ENCODE measurements at regions not wholly inside any gene's neighbourhood (a gene's known extent, or its start where the extent isn't known, plus 50 kb on each side); places are given as distances from the start of the nearest gene placed in this dataset.

DNA sequence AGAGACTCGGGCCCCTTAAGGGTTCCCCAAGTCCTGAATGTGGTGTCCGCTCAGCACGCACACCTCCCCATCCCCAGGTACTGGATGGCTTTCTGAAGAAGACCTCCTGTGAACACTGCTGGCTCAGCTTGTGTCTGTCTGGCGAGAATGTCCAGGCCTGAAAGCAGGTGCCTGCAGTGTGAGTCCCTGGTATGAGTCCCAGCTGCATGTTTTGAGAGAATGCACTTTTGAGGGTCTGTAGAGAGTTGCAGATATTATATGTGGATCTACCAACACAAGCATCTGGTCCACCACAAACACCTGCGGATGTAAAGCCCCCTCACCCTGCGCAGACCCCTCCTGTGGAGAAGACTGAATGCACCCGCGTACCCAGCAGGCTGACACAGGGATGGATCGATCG, 1308.9 kb downstream of the TBC1D22A start:
- Histone ChIP-seq H3K4me3 (replicated peaks; ENCODE audit: insufficient read depth, low read length) (no peak overlapping the region), H3K27me3 (ENCODE audit: insufficient read depth, poor library complexity, severe bottlenecking) (no peaks in the 10 kb centered on the region), H3K27ac (replicated peaks) (no peak overlapping the region)
- TF ChIP-seq, protein P1, sequence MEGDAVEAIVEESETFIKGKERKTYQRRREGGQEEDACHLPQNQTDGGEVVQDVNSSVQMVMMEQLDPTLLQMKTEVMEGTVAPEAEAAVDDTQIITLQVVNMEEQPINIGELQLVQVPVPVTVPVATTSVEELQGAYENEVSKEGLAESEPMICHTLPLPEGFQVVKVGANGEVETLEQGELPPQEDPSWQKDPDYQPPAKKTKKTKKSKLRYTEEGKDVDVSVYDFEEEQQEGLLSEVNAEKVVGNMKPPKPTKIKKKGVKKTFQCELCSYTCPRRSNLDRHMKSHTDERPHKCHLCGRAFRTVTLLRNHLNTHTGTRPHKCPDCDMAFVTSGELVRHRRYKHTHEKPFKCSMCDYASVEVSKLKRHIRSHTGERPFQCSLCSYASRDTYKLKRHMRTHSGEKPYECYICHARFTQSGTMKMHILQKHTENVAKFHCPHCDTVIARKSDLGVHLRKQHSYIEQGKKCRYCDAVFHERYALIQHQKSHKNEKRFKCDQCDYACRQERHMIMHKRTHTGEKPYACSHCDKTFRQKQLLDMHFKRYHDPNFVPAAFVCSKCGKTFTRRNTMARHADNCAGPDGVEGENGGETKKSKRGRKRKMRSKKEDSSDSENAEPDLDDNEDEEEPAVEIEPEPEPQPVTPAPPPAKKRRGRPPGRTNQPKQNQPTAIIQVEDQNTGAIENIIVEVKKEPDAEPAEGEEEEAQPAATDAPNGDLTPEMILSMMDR (IDR thresholded peaks at IDR 0.05; ENCODE audit: insufficient read depth, low read length), result no peak
- no peak for TF ChIP-seq GABPA (IDR thresholded peaks at IDR 0.05; ENCODE audit: low read depth)
- TF ChIP-seq POLR2AphosphoS5 (IDR thresholded peaks at IDR 0.05; ENCODE audit: low read depth), result no peak
- TF ChIP-seq, protein P2, sequence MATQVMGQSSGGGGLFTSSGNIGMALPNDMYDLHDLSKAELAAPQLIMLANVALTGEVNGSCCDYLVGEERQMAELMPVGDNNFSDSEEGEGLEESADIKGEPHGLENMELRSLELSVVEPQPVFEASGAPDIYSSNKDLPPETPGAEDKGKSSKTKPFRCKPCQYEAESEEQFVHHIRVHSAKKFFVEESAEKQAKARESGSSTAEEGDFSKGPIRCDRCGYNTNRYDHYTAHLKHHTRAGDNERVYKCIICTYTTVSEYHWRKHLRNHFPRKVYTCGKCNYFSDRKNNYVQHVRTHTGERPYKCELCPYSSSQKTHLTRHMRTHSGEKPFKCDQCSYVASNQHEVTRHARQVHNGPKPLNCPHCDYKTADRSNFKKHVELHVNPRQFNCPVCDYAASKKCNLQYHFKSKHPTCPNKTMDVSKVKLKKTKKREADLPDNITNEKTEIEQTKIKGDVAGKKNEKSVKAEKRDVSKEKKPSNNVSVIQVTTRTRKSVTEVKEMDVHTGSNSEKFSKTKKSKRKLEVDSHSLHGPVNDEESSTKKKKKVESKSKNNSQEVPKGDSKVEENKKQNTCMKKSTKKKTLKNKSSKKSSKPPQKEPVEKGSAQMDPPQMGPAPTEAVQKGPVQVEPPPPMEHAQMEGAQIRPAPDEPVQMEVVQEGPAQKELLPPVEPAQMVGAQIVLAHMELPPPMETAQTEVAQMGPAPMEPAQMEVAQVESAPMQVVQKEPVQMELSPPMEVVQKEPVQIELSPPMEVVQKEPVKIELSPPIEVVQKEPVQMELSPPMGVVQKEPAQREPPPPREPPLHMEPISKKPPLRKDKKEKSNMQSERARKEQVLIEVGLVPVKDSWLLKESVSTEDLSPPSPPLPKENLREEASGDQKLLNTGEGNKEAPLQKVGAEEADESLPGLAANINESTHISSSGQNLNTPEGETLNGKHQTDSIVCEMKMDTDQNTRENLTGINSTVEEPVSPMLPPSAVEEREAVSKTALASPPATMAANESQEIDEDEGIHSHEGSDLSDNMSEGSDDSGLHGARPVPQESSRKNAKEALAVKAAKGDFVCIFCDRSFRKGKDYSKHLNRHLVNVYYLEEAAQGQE (IDR thresholded peaks at IDR 0.05; ENCODE audit: insufficient replicate concordance, low read depth), result no peak
- TF ChIP-seq SPI1 (IDR thresholded peaks at IDR 0.05; ENCODE audit: borderline replicate concordance, low read depth), result no peak
- DNase-seq (ENCODE audit: low read depth in 1 of 2, low spot score in 1 of 2), result no peak

DNA sequence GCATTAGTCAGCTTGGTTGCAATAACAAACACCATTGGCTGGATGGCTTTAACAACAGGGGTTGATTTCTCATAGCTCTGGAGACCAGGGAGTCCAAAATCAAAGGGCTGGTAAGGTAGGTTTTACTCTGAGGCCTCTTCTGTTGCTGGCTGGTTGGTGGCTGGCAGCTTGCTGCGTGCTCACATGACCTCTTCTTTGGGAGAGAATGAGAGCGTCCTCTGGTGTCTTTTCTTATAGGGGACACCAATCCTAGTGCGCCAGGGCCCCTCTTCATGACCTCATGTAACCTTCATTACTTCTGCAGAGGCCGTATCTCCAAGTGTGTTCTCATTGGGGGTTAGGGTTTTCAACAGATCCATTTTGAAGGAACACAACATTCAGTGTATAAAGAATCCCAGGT, 1308.3 kb downstream of the TBC1D22A start:
- TF ChIP-seq, protein P1 (IDR thresholded peaks at IDR 0.05; ENCODE audit: insufficient read depth, low read length), result no peak
- TF ChIP-seq, protein P2 (IDR thresholded peaks at IDR 0.05; ENCODE audit: insufficient replicate concordance, low read depth), result no peak
- TF ChIP-seq POLR2AphosphoS5 (IDR thresholded peaks at IDR 0.05; ENCODE audit: low read depth), result no peak
- no peak for TF ChIP-seq GABPA (IDR thresholded peaks at IDR 0.05; ENCODE audit: low read depth)
- TF ChIP-seq SPI1 (IDR thresholded peaks at IDR 0.05; ENCODE audit: borderline replicate concordance, low read depth), result no peak
- no peak overlapping the region for H3K27ac ChIP-seq (replicated peaks)
- no peaks in the 10 kb centered on the region for H3K27me3 ChIP-seq (ENCODE audit: insufficient read depth, poor library complexity, severe bottlenecking)
- no peak overlapping the region for H3K4me3 ChIP-seq (replicated peaks; ENCODE audit: insufficient read depth, low read length)
- DNase-seq (ENCODE audit: low read depth in 1 of 2, low spot score in 1 of 2), result no peak

DNA sequence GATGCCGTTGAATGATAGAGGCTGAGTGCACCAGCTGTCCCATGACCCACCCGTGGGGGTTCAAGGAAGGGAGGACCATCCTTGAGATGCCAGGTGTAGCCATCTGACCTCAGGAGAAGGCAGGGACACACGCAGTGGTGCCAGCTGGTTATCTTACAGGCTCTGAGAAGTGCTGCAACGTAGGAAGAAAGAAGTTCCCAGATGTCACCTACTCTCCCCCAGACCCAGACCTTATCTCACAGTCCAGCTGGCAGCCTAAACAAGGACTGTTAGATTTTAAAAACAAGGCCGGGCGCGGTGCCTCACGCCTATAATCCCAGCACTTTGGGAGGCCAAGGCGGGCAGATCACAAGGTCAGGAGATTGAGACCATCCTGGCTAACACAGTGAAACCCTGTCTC, 1307.6 kb downstream of the TBC1D22A start:
- no peak for DNase-seq (ENCODE audit: low read depth in 1 of 2, low spot score in 1 of 2)
- Histone ChIP-seq H3K27me3 (ENCODE audit: insufficient read depth, poor library complexity, severe bottlenecking) (no peaks in the 10 kb centered on the region), H3K27ac (replicated peaks) (no peak overlapping the region), H3K4me3 (replicated peaks; ENCODE audit: insufficient read depth, low read length) (no peak overlapping the region)
- TF ChIP-seq, protein P1 (IDR thresholded peaks at IDR 0.05; ENCODE audit: insufficient read depth, low read length), result no peak
- no peak for TF ChIP-seq GABPA (IDR thresholded peaks at IDR 0.05; ENCODE audit: low read depth)
- TF ChIP-seq, protein P2 (IDR thresholded peaks at IDR 0.05; ENCODE audit: insufficient replicate concordance, low read depth), result no peak
- no peak for TF ChIP-seq POLR2AphosphoS5 (IDR thresholded peaks at IDR 0.05; ENCODE audit: low read depth)
- TF ChIP-seq SPI1 (IDR thresholded peaks at IDR 0.05; ENCODE audit: borderline replicate concordance, low read depth), result no peak

All from HL-60 (cell line).